ENCODE measurements at regions not wholly inside any gene's neighbourhood (a gene's known extent, or its start where the extent isn't known, plus 50 kb on each side); places are given as distances from the start of the nearest gene placed in this dataset.

DNA sequence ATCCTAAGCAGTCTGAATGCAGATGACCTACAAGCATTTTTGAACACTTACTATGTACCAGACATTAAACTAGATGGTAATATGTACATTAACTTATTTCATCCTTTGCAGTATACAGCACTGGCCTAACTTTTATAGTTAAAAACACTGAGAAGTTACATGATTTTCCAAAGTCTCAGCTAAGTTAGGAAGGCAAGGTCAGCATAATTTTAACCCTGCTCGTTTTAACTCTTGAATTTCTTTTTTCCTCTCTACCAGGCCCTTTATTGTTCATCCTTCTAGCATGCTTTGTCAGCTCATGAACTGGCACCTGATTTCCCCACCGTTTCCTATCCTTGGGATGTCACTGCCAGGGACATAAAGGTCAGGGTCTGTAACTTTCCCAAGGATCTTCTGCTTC lies 76.9 kb upstream of the ZC3H11B start:
- TF ChIP-seq, protein P1, sequence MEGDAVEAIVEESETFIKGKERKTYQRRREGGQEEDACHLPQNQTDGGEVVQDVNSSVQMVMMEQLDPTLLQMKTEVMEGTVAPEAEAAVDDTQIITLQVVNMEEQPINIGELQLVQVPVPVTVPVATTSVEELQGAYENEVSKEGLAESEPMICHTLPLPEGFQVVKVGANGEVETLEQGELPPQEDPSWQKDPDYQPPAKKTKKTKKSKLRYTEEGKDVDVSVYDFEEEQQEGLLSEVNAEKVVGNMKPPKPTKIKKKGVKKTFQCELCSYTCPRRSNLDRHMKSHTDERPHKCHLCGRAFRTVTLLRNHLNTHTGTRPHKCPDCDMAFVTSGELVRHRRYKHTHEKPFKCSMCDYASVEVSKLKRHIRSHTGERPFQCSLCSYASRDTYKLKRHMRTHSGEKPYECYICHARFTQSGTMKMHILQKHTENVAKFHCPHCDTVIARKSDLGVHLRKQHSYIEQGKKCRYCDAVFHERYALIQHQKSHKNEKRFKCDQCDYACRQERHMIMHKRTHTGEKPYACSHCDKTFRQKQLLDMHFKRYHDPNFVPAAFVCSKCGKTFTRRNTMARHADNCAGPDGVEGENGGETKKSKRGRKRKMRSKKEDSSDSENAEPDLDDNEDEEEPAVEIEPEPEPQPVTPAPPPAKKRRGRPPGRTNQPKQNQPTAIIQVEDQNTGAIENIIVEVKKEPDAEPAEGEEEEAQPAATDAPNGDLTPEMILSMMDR (conservative IDR thresholded peaks at IDR 0.05; ENCODE audit: low read length), result no peak
- no peak overlapping the region for H3K4me3 ChIP-seq (ENCODE audit: low read length)
- DNase-seq (ENCODE audit: low read depth), result no peak

DNA sequence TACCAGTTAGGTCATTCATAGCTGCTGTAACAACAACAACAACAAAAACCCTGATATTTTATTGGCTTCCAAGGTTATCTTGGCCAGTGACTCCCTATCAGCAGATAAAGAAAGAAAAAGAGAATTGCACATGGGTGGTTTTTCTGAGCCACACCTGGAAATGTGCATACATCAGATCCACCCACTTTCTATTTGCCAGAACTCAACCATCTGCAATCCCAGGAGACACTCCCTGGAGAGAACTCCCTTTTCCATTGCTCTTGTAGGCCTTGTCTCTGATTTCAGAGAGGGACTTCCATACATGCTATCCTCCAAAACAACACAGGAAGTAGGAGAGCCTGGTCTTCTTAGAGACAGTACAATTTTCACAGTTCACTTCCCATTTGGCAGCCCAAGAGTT lies 74.9 kb upstream of the ZC3H11B start:
- TF ChIP-seq, protein P1 (conservative IDR thresholded peaks at IDR 0.05; ENCODE audit: low read length), result no peak
- no peak overlapping the region for H3K4me3 ChIP-seq (ENCODE audit: low read length)
- no peak for DNase-seq (ENCODE audit: low read depth)

DNA sequence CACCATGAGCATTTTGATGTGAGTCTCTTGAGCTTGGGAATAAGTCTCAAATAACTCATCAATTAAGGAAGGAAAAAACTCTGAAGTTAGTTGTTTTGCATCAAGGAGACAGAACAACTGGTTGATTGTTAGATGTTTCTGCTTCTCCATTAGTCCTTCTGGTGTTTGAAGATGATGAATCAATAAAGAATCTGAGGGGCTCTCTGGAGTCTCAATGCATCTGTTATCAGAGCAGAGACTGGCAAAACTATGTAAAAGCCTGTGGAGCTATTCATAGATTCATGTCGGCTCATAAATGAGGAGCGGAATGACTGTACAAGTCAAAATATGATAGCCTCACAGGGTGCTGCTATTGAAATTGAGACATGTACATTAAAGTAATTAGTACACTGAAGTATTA lies 73.3 kb upstream of the ZC3H11B start:
- H3K4me3 ChIP-seq (ENCODE audit: low read length), result no peak overlapping the region
- DNase-seq (ENCODE audit: low read depth), result no peak
- TF ChIP-seq, protein P1 (conservative IDR thresholded peaks at IDR 0.05; ENCODE audit: low read length), result no peak

DNA sequence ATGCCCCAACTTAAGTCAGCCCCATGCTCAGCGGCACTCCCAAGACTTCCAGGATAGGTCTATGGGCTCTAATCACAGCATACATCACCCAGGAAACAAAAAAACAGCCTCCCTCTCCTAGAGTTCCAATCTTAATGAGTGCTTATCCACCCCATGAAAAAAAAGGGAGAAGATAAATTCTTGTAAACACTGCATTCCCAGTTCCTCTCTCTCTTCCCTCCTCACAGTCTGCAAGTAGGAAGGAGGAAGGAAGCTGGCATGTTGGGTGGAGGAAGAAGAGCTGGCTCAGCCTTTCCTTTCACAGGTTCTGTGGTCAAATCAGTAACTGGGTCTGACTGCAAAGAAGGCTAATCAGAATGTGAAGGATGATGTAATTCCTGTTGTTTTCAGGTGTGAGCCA lies 69.9 kb upstream of the ZC3H11B start:
- DNase-seq (ENCODE audit: low read depth), result no peak
- H3K4me3 ChIP-seq (ENCODE audit: low read length), result no peak overlapping the region
- TF ChIP-seq, protein P1 (conservative IDR thresholded peaks at IDR 0.05; ENCODE audit: low read length), result no peak

DNA sequence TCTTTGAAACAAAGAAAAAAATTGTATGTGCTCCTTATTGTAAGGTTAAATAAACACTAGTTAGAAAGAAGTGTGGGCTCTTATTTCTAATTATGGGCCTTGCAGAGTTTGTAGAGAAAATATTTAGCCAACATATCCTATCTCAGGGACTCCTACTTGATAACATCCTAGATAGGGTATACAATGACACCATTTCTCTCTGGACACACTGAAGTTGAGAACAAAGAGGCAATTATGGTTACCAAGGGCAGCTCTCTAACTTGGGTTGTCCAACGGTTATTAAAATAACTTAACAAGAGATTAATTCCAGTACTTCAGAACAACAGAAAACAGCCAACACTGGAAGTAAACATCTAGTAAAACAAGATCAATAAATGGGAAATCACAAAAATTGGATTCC lies 69.0 kb upstream of the ZC3H11B start:
- H3K4me3 ChIP-seq (ENCODE audit: low read length), result no peak overlapping the region
- TF ChIP-seq, protein P1 (conservative IDR thresholded peaks at IDR 0.05; ENCODE audit: low read length), result no peak
- no peak for DNase-seq (ENCODE audit: low read depth)

DNA sequence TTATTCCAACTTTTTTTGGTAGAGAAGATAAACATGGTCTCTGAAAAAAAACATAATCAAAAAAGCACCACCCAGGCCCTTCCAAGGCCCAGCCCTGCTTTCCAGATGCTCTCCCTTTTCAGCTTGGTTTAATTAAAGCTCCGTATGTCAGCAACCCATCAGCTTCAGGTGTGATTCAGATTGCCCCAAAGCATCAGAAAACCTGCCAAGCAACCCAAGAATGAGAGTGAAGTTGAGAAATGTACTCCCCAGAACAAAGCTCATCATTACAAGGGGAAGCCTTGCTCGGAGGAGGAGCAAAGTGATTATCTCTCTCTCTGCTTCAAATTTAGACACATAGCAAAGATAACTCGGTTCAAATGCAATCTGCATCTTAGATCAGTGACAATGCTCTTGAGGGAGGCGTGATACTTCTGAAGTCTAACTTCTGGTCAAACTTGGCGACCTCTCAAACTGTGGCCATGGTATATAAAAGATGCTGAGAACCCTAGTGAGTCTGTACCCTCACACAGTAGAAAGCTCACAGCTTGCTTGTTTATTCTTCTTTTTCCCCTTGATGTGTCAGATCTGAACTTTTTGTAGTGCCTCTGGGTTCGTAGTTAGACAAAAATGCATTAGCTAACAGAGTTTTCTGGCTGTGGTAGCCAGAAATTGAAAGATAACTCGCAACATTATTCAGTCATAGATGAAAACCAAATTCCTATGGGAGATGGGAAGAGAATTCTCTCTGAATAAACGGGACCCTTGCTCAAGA lies 63.3 kb upstream of the ZC3H11B start:
- no peak for DNase-seq (ENCODE audit: low read depth)
- TF ChIP-seq, protein P1 (conservative IDR thresholded peaks at IDR 0.05; ENCODE audit: low read length), result no peak
- H3K4me3 ChIP-seq (ENCODE audit: low read length), result no peak overlapping the region

DNA sequence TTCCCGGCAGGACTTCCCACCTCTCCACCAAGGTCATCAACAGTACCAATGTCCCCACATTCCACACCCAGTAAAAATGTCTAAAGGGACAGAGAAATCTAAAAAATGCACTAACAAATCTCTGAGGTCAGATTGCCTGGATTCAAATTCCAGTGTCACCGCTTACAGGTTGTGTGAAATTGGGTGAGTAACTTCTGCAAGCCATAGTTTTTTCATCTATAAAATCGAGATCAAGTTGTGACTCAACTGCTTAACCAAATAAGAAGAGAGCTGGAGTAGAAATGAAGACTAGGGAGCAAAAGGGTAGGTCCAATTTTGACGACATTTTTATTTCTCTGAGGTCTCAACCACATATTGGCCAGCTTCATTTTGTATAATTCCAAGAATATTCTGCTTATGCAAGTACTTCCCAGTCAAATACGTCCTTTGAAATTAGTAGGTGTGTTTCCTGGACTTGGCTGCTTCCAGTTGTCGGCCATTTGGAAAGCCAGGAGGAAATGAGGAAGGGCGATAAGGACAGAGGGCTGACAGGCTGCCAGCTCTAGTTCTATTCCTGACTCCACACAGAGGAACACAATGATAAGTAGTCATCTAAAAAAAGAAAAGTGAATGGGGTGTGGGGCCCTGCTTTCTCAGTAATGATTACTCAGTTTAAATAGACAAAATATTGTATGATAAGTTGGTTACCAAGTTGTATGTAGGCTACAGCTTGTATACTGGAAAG lies 57.7 kb upstream of the ZC3H11B start:
- no peak overlapping the region for H3K4me3 ChIP-seq (ENCODE audit: low read length)
- no peak for DNase-seq (ENCODE audit: low read depth)
- TF ChIP-seq, protein P1 (conservative IDR thresholded peaks at IDR 0.05; ENCODE audit: low read length), result no peak

Measured in AG10803 (cell line).